Testis (tissue), 2 donors: ENCODE measurements at regions not wholly inside any gene's neighbourhood (a gene's known extent, or its start where the extent isn't known, plus 50 kb on each side); places are given as distances from the start of the nearest gene placed in this dataset.

Experiments
- POLR2A ChIP-seq: fragments of 450-650 bp; IDR thresholded peaks from one replicate; pipeline ENCODE4 v1.6.1; 2017; ENCODE audit warnings: antibody characterized with exemption, mild to moderate bottlenecking, moderate library complexity
- TF ChIP-seq, protein P1 (sequence below), 3 experiments: fragments of 450-650 bp in 2 of 3; fragments of 200-600 bp in 1 of 3; sonication (generic) in 1 of 3; IDR thresholded peaks; one replicate each; pipeline ENCODE4 v1.5.1; 2016 to 2019; ENCODE audit warnings: antibody characterized with exemption in 3 of 3, mild to moderate bottlenecking in 2 of 3, moderate library complexity in 1 of 3

- TF ChIP-seq, protein P1, sequence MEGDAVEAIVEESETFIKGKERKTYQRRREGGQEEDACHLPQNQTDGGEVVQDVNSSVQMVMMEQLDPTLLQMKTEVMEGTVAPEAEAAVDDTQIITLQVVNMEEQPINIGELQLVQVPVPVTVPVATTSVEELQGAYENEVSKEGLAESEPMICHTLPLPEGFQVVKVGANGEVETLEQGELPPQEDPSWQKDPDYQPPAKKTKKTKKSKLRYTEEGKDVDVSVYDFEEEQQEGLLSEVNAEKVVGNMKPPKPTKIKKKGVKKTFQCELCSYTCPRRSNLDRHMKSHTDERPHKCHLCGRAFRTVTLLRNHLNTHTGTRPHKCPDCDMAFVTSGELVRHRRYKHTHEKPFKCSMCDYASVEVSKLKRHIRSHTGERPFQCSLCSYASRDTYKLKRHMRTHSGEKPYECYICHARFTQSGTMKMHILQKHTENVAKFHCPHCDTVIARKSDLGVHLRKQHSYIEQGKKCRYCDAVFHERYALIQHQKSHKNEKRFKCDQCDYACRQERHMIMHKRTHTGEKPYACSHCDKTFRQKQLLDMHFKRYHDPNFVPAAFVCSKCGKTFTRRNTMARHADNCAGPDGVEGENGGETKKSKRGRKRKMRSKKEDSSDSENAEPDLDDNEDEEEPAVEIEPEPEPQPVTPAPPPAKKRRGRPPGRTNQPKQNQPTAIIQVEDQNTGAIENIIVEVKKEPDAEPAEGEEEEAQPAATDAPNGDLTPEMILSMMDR (IDR thresholded peaks at IDR 0.05): no peak
- TF ChIP-seq POLR2A: no peak
These were observed 108.3 kb downstream of the DSEL start for GRCh38 chr18:67408240-67408639.
